Stimulated activated naive B cell treated with anti-CD40 and anti-IgM and Interleukin-4, amounts not matched to agents 10 μg/mL and 1 μg/mL and 100 μg/mL, for 72 hours (primary cell): ENCODE measurements at regions not wholly inside any gene's neighbourhood (a gene's known extent, or its start where the extent isn't known, plus 50 kb on each side); places are given as distances from the start of the nearest gene placed in this dataset.

Source experiments
- ATAC-seq, 2 donors: fragments of 150-1000 bp; cut with Tn5 transposase; replicated peaks; 2 replicates each; pipeline ENCODE4 v1.10.0; 2021; ENCODE audit warnings: moderate library complexity in 1 of 2
- DNase-seq: peaks from one replicate; pipeline ENCODE4 v3.0.0; 2021
- H3K27ac Mint-ChIP-seq: one replicate; pipeline ENCODE4 v1.8.0; 2022; ENCODE audit warnings: mild to moderate bottlenecking, mixed read lengths
- H3K27me3 Mint-ChIP-seq, 2 donors: one replicate each; pipeline ENCODE4 v1.8.0; 2022; ENCODE audit warnings: mixed read lengths in 2 of 2
- H3K36me3 Mint-ChIP-seq, 2 donors: one replicate each; pipeline ENCODE4 v1.8.0; 2022; ENCODE audit warnings: mixed read lengths in 2 of 2, mild to moderate bottlenecking in 1 of 2
- H3K4me1 Mint-ChIP-seq, 2 donors: one replicate each; pipeline ENCODE4 v1.8.0; 2022; ENCODE audit warnings: mixed read lengths in 2 of 2, mild to moderate bottlenecking in 1 of 2
- H3K4me3 Mint-ChIP-seq, 2 donors: one replicate each; pipeline ENCODE4 v1.8.0; 2022; ENCODE audit warnings: mild to moderate bottlenecking in 2 of 2, mixed read lengths in 2 of 2, moderate library complexity in 1 of 2
- H3K9me3 Mint-ChIP-seq, 2 donors: one replicate each; pipeline ENCODE4 v1.8.0; 2022; ENCODE audit warnings: mixed read lengths in 2 of 2, mild to moderate bottlenecking in 1 of 2

GRCh38 chr9:129385211-129385934 is 207.3 kb upstream of the IER5L start:
- no peak for DNase-seq
- peak overlapping the region in 1 of 2 donors; percentile 25 for H3K4me3 Mint-ChIP-seq
- no peak for ATAC-seq

DNA sequence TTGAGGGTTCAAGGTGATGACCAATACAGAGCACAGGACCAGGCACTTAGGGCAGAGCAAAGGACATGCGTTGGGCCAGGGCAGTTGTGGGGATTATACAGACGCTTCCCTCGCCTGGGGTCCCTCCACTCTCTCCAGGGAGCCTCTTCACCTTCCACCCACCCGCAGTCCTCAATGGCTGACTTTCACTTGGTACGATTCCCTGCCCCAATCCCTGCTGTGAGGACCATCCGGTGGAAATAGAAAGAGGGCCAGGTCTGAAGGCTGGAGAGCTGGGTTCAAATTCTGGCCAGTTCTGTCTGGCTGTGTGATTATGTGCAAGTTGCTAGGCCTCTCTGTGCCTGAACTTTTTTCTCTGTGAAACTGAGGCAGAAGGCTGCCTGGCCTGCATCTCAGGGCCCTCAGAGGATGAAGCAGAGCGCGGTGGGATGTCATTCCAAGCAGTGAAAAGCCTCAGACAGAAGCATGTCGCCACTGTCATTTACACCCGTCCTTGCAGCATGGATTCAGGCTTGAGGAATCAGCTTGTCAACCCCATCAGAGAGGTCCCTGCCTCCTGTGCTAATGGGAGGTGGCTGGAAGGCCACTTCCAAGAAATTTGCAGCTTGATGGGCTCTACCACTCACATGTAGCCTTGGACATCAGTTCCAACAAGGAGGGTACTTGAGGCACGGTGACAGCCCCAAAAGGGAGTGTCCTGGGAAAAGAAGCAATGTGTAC is 206.6 kb upstream of the IER5L start:
- H3K4me3 Mint-ChIP-seq, result peak overlapping the region; percentile 75 to 85
- peaks cover 9 to 22% of the 10 kb centered on the region in 2 donors for H3K4me1 Mint-ChIP-seq
- no peaks in the 10 kb centered on the region for H3K9me3 Mint-ChIP-seq
- H3K27ac Mint-ChIP-seq, result peak overlapping the region; percentile 88
- no peak for ATAC-seq
- no peaks in the 10 kb centered on the region for H3K36me3 Mint-ChIP-seq
- no peaks in the 10 kb centered on the region for H3K27me3 Mint-ChIP-seq
- DNase-seq, result no peak

More at GRCh38 chr9:129385211-129385934, 207.3 kb upstream of the IER5L start:
- H3K9me3 Mint-ChIP-seq, result no peaks in the 10 kb centered on the region
- H3K36me3 Mint-ChIP-seq, result no peaks in the 10 kb centered on the region
- peak overlapping the region; percentile 7 for H3K27ac Mint-ChIP-seq
- peaks cover 9 to 22% of the 10 kb centered on the region in 2 donors for H3K4me1 Mint-ChIP-seq
- H3K27me3 Mint-ChIP-seq, result no peaks in the 10 kb centered on the region

GRCh38 chr9:129383561-129384490 is 205.8 kb upstream of the IER5L start:
- peak overlapping the region; percentile 75 to 85 for H3K4me3 Mint-ChIP-seq
- no peaks in the 10 kb centered on the region for H3K9me3 Mint-ChIP-seq
- DNase-seq, result peak; percentile 77
- peaks cover 9 to 22% of the 10 kb centered on the region in 2 donors for H3K4me1 Mint-ChIP-seq
- H3K36me3 Mint-ChIP-seq, result no peaks in the 10 kb centered on the region
- peak; percentile 96 to 97 for ATAC-seq
- H3K27me3 Mint-ChIP-seq, result peaks cover 5 to 6% of the 10 kb centered on the region in 2 donors
- H3K27ac Mint-ChIP-seq, result peak overlapping the region; percentile 88

GRCh38 chr9:129383019-129383560 is 205.0 kb upstream of the IER5L start:
- peaks cover 9 to 22% of the 10 kb centered on the region in 2 donors for H3K4me1 Mint-ChIP-seq

DNA sequence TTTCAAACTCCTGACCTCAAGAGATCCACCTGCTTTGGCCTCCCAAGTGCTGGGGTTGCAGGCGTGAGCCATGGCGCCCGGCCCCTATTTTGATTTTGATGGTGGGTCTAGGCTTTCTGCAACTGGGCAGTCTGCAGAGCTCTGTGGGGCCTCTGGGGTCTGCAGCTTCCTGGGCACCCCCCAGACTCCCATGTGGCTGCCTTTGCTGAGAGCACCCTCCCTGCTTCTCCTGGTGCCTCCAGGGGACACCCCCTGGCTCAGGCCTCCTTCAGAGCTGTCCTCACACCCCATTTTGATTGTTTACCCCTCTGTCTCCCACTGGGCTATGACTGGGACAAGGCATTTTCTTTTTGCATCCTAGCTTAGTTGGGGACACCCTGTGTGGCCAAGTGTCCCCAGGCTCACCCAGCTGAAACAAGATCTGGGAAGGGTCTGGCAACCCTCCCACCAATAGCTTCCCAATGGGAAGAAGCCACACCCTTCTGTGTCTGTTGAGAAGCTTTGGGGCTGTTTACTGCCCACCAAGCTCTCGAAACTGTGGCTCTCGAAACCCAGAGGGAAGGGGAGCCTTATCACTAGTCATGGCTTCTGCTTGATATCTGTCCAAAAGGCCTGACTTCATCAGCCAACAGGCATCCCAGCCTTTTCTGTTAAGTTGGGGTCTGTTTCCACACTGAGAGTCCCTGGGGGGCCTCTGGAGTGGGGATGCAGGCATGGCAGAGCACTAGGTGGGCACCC is 204.4 kb upstream of the IER5L start:
- Mint-ChIP-seq H3K4me3 (peak overlapping the region; percentile 29 to 85), H3K36me3 (no peaks in the 10 kb centered on the region), H3K27ac (no peak overlapping the region), H3K4me1 (peaks cover 9 to 22% of the 10 kb centered on the region in 2 donors), H3K27me3 (peaks cover 12 to 19% of the 10 kb centered on the region in 2 donors), H3K9me3 (no peaks in the 10 kb centered on the region)
- ATAC-seq (no peak), DNase-seq (no peak)

More at GRCh38 chr9:129383019-129383560, 205.0 kb upstream of the IER5L start:
- ATAC-seq (peak; percentile 3 to 4), DNase-seq (no peak)
- Mint-ChIP-seq H3K4me3 (peak overlapping the region; percentile 75 to 85), H3K27me3 (peaks cover 12 to 14% of the 10 kb centered on the region in 2 donors), H3K9me3 (no peaks in the 10 kb centered on the region), H3K27ac (no peak overlapping the region), H3K36me3 (no peaks in the 10 kb centered on the region)

DNA sequence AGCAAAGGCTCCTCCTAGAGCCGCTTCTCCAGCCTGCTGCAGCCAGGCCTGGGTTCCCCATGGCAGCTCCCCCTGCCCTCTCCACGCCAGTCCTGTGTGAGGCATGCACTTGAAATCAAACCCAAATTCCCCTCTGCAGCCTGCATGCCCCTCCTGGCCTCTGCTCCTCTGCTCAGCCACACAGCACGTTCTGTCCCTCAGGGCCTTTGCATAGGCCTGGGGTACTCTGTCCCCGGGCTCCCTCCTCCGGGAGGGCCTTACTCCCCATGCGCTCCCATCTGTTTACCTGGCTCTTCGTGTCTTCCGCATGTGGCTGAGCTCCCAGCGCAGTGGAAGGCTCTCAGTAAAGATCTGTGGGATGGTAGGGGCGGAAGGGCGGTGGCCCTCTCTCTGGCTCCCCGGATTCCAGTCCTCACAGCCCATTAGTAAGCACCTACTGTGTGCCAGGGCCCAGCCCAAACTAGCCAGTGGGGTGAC is 203.5 kb upstream of the IER5L start:
- Mint-ChIP-seq H3K4me3 (no peak overlapping the region), H3K27ac (no peak overlapping the region), H3K27me3 (peaks cover 12 to 19% of the 10 kb centered on the region in 2 donors), H3K4me1 (peaks cover 7 to 22% of the 10 kb centered on the region in 2 donors), H3K9me3 (no peaks in the 10 kb centered on the region), H3K36me3 (no peaks in the 10 kb centered on the region)
- ATAC-seq, result no peak
- no peak for DNase-seq

- Mint-ChIP-seq H3K4me3 (no peak overlapping the region), H3K27ac (no peak overlapping the region), H3K27me3 (peaks cover 13 to 19% of the 10 kb centered on the region in 2 donors), H3K36me3 (no peaks in the 10 kb centered on the region), H3K9me3 (no peaks in the 10 kb centered on the region), H3K4me1 (peaks cover 7 to 22% of the 10 kb centered on the region in 2 donors)
- ATAC-seq (no peak), DNase-seq (no peak)
Observed at GRCh38 chr9:129380961-129381401, 202.9 kb upstream of the IER5L start.

GRCh38 chr9:129379886-129380285 is 201.8 kb upstream of the IER5L start:
- ATAC-seq, result no peak
- H3K36me3 Mint-ChIP-seq, result peaks cover 0 to 2% of the 10 kb centered on the region in 2 donors
- peaks cover 0 to 1% of the 10 kb centered on the region in 2 donors for H3K9me3 Mint-ChIP-seq
- peaks cover 3 to 16% of the 10 kb centered on the region in 2 donors for H3K4me1 Mint-ChIP-seq
- DNase-seq, result no peak
- H3K4me3 Mint-ChIP-seq, result no peak overlapping the region
- H3K27ac Mint-ChIP-seq, result no peak overlapping the region
- peaks cover 19 to 23% of the 10 kb centered on the region in 2 donors for H3K27me3 Mint-ChIP-seq

- Mint-ChIP-seq H3K27ac (no peak overlapping the region), H3K4me1 (peaks cover 3 to 11% of the 10 kb centered on the region in 2 donors), H3K4me3 (no peak overlapping the region), H3K36me3 (peaks cover 0 to 5% of the 10 kb centered on the region in 2 donors), H3K27me3 (peaks cover 19 to 27% of the 10 kb centered on the region in 2 donors), H3K9me3 (peaks cover 0 to 3% of the 10 kb centered on the region in 2 donors)
- DNase-seq (no peak), ATAC-seq (no peak)
Observed at GRCh38 chr9:129379181-129379836, 201.2 kb upstream of the IER5L start.

- Mint-ChIP-seq H3K27ac (no peak overlapping the region), H3K9me3 (peaks cover 0 to 3% of the 10 kb centered on the region in 2 donors), H3K4me3 (no peak overlapping the region), H3K36me3 (peaks cover 0 to 5% of the 10 kb centered on the region in 2 donors), H3K27me3 (peaks cover 19 to 27% of the 10 kb centered on the region in 2 donors), H3K4me1 (peaks cover 0 to 6% of the 10 kb centered on the region in 2 donors)
- DNase-seq, result no peak
- ATAC-seq, result no peak
Observed at GRCh38 chr9:129377931-129378661, 200.0 kb upstream of the IER5L start.

DNA sequence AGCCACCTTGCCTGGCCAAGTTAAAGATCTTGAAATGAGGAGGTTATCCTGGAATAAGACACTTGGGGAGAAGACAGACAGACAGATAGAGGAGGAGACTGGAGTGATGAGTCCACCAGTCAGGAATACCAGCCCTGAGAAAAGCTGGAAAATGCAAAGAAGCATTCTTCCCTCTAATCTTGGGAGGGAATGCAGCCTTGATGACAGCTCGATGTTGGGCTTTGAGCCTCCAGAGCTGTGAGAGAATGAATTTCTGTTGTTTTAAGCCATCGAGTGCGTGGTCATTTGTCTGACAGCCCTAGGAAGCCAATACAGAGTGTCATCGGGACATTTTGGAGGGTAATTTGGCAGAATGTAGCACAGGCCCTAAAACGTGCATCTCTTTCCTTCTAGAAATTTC is 199.1 kb upstream of the IER5L start:
- peaks cover 0 to 5% of the 10 kb centered on the region in 2 donors for H3K36me3 Mint-ChIP-seq
- peaks cover 0 to 3% of the 10 kb centered on the region in 2 donors for H3K9me3 Mint-ChIP-seq
- H3K27me3 Mint-ChIP-seq, result peaks cover 19 to 27% of the 10 kb centered on the region in 2 donors
- H3K27ac Mint-ChIP-seq, result no peak overlapping the region
- H3K4me1 Mint-ChIP-seq, result no peaks in the 10 kb centered on the region
- DNase-seq (no peak), ATAC-seq (no peak)
- H3K4me3 Mint-ChIP-seq, result no peak overlapping the region

DNA sequence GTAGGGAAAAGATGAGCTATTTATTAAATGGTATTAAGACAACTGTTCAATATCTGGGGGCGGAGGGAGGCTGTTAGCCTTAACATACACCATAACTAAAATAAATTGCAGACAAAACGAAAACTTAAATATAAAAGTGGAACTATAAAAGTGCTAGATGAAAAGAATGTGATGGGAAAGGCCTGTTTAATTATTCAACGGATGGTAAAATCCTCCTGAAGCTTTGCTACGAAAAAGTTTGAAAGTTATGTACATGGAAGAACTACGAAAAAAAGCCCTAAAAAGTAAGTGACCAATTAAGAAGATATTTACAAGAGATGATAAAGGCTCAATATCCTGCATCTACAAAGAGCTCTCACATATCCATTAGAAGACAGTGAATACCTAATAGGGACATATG is 197.8 kb upstream of the IER5L start:
- Mint-ChIP-seq H3K27me3 (peaks cover 19 to 27% of the 10 kb centered on the region in 2 donors), H3K36me3 (peaks cover 0 to 5% of the 10 kb centered on the region in 2 donors), H3K27ac (no peak overlapping the region), H3K9me3 (peaks cover 0 to 3% of the 10 kb centered on the region in 2 donors), H3K4me3 (no peak overlapping the region), H3K4me1 (no peaks in the 10 kb centered on the region)
- ATAC-seq, result no peak
- no peak for DNase-seq
